H1 (cell line): ENCODE measurements at regions not wholly inside any gene's neighbourhood (a gene's known extent, or its start where the extent isn't known, plus 50 kb on each side); places are given as distances from the start of the nearest gene placed in this dataset.

Experiments
- CTCF ChIA-PET: fragments of 300-600 bp; sonication (Branson Sonifier 250); formaldehyde crosslinking; loops from one replicate; lab custom pipeline; 2021; ENCODE audit not compliant: partially characterized antibody; lab: Charles Lee
- POLR2A ChIA-PET: fragments of 300-600 bp; sonication (Branson Sonifier 250); formaldehyde crosslinking; loops from one replicate; lab custom pipeline; 2021; ENCODE audit warnings: inconsistent platforms; ENCODE audit not compliant: partially characterized antibody; lab: Charles Lee
- DNase-seq, 2 experiments: peaks; one replicate each; pipeline versions ENCODE4 v3.0.0 to v3.0.0-alpha.2; 2010 to 2022; ENCODE audit warnings: low spot score in 2 of 2, low read depth in 1 of 2, mixed read lengths in 1 of 2
- FAIRE-seq: peaks from 2 replicates; lab custom pipeline; 2011; peaks lifted over from hg19 to GRCh38; lab: Jason Lieb, UNC
- H2AFZ ChIP-seq: 2 replicates; pipeline ENCODE4 v1.8.1; 2012; ENCODE audit warnings: low read length, inconsistent platforms
- H2AK5ac ChIP-seq: 2 replicates; pipeline ENCODE4 v1.6.1; 2013; ENCODE audit warnings: low read depth, low read length
- H2BK120ac ChIP-seq: replicated peaks from 2 replicates; pipeline ENCODE3; 2013; ENCODE audit warnings: low read depth, low read length, inconsistent platforms
- H2BK12ac ChIP-seq: 2 replicates; pipeline ENCODE4 v1.6.1; 2013; ENCODE audit warnings: low read depth, low read length
- H2BK15ac ChIP-seq: 2 replicates; pipeline ENCODE4 v1.6.1; 2013; ENCODE audit warnings: low read length
- H2BK20ac ChIP-seq: 2 replicates; pipeline ENCODE4 v1.6.1; 2013; ENCODE audit warnings: low read length
- H2BK5ac ChIP-seq: 2 replicates; pipeline ENCODE4 v1.6.1; 2013; ENCODE audit warnings: low read depth, low read length
- H3K14ac ChIP-seq: 2 replicates; pipeline ENCODE4 v1.6.1; 2013; ENCODE audit warnings: inconsistent platforms; ENCODE audit not compliant: insufficient read length
- H3K18ac ChIP-seq: 2 replicates; pipeline ENCODE4 v1.6.1; 2013; ENCODE audit warnings: low read length; ENCODE audit errors: extremely low read depth
- H3K23ac ChIP-seq: 2 replicates; pipeline ENCODE4 v1.6.1; 2013; ENCODE audit warnings: inconsistent platforms; ENCODE audit not compliant: insufficient read length
- H3K23me2 ChIP-seq: 2 replicates; pipeline ENCODE4 v1.6.1; 2013; ENCODE audit warnings: low read depth, low read length
- H3K27ac ChIP-seq: 2 replicates; pipeline ENCODE4 v1.6.1; 2011; ENCODE audit warnings: low read depth, low read length, inconsistent platforms
- H3K27me3 ChIP-seq, 4 experiments: replicated peaks in 1 of 4; 1 replicate in 1 of 4; 2 replicates in 3 of 4; pipeline versions ENCODE4 v1.6.1 to v1.8.1; 2011 to 2013; ENCODE audit warnings: low read length in 3 of 4, mild to moderate bottlenecking in 3 of 4, inconsistent platforms in 2 of 4, mixed read lengths in 2 of 4, moderate library complexity in 1 of 4; ENCODE audit not compliant: control insufficient read depth in 3 of 4, insufficient read depth in 3 of 4; ENCODE audit errors: extremely low read depth in 1 of 4
- H3K36me3 ChIP-seq, 4 experiments: 2 replicates each; pipeline versions ENCODE4 v1.6.1 to v1.8.1; 2011 to 2013; ENCODE audit warnings: mild to moderate bottlenecking in 4 of 4, low read length in 3 of 4, moderate library complexity in 2 of 4, control low read depth in 1 of 4, inconsistent platforms in 1 of 4; ENCODE audit not compliant: insufficient read depth in 4 of 4, control insufficient read depth in 2 of 4
- H3K4ac ChIP-seq: replicated peaks from 2 replicates; pipeline ENCODE3; 2013; ENCODE audit warnings: low read length, low read depth, mixed read lengths, inconsistent platforms; ENCODE audit not compliant: insufficient read length
- H3K4me1 ChIP-seq, 4 experiments: replicated peaks in 1 of 4; 1 replicate in 1 of 4; 2 replicates in 3 of 4; pipeline versions ENCODE4 v1.6.1 to v1.8.1; 2011 to 2013; ENCODE audit warnings: low read length in 3 of 4, inconsistent platforms in 2 of 4, mixed read lengths in 1 of 4; ENCODE audit not compliant: insufficient read depth in 4 of 4, control insufficient read depth in 3 of 4
- H3K4me2 ChIP-seq, 2 experiments: 2 replicates each; pipeline versions ENCODE4 v1.6.1 to v1.8.1; 2011 to 2013; ENCODE audit warnings: low read depth in 2 of 2, low read length in 2 of 2, control low read depth in 1 of 2, inconsistent platforms in 1 of 2, mild to moderate bottlenecking in 1 of 2; ENCODE audit not compliant: insufficient read depth in 1 of 2
- H3K4me3 ChIP-seq, 4 experiments: fragments of 200-600, 300-600 bp in 1 of 4; sonication (generic), shearing (Covaris generic), sonication (Bioruptor Twin) in 1 of 4; 2 replicates each; pipeline versions ENCODE4 v1.5.1 to v1.8.1; 2011 to 2016; ENCODE audit warnings: low read length in 4 of 4, low read depth in 3 of 4, control low read depth in 2 of 4, inconsistent platforms in 2 of 4, mild to moderate bottlenecking in 2 of 4, mixed read lengths in 1 of 4, moderate library complexity in 1 of 4; ENCODE audit not compliant: insufficient read depth in 2 of 4; ENCODE audit errors: extremely low read depth in 1 of 4
- H3K56ac ChIP-seq: replicated peaks from 2 replicates; pipeline ENCODE3; 2013; ENCODE audit warnings: low read depth, mild to moderate bottlenecking, mixed read lengths, low read length, inconsistent platforms; ENCODE audit not compliant: insufficient read length
- H3K79me1 ChIP-seq: 2 replicates; pipeline ENCODE4 v1.6.1; 2013; ENCODE audit warnings: low read depth, low read length, control low read depth
- H3K79me2 ChIP-seq, 2 experiments: 2 replicates each; pipeline versions ENCODE4 v1.6.1 to v1.8.1; 2012 to 2013; ENCODE audit warnings: low read length in 2 of 2, mild to moderate bottlenecking in 2 of 2, inconsistent platforms in 1 of 2; ENCODE audit not compliant: insufficient read depth in 2 of 2, control insufficient read depth in 1 of 2
- H3K9ac ChIP-seq, 4 experiments: replicated peaks in 1 of 4; 1 replicate in 1 of 4; 2 replicates in 3 of 4; pipeline versions ENCODE4 v1.6.1 to v1.8.1; 2011 to 2013; ENCODE audit warnings: low read depth in 3 of 4, low read length in 3 of 4, control low read depth in 2 of 4, mild to moderate bottlenecking in 2 of 4, moderate library complexity in 2 of 4, inconsistent platforms in 1 of 4; ENCODE audit errors: extremely low read depth in 1 of 4
- H3K9me3 ChIP-seq, 2 experiments: 2 replicates each; pipeline versions ENCODE4 v1.6.1 to v1.8.1; 2012 to 2013; ENCODE audit warnings: mild to moderate bottlenecking in 2 of 2, moderate library complexity in 2 of 2, control low read depth in 1 of 2, inconsistent platforms in 1 of 2, low read depth in 1 of 2, low read length in 1 of 2, mixed read lengths in 1 of 2; ENCODE audit not compliant: insufficient read depth in 2 of 2
- H4K20me1 ChIP-seq, 2 experiments: replicated peaks in 1 of 2; 2 replicates each; pipeline versions ENCODE3 to v1.8.1; 2011 to 2013; ENCODE audit warnings: inconsistent platforms in 2 of 2, low read length in 2 of 2, mild to moderate bottlenecking in 1 of 2; ENCODE audit not compliant: insufficient read depth in 2 of 2, control insufficient read depth in 1 of 2
- H4K5ac ChIP-seq: 2 replicates; pipeline ENCODE4 v1.6.1; 2013; ENCODE audit warnings: low read length, low read depth, mixed read lengths, inconsistent platforms; ENCODE audit not compliant: insufficient read length
- H4K8ac ChIP-seq: 2 replicates; pipeline ENCODE4 v1.8.0; 2013; ENCODE audit warnings: mild to moderate bottlenecking, moderate library complexity, low read length, inconsistent platforms; ENCODE audit not compliant: insufficient read depth; ENCODE audit errors: extremely low read depth
- H4K91ac ChIP-seq: replicated peaks from 2 replicates; pipeline ENCODE3; 2013; ENCODE audit warnings: low read length, mixed read lengths, inconsistent platforms; ENCODE audit not compliant: insufficient read length
- CBX8 ChIP-seq: fragments of 300-800, 300-1000 bp; sonication (generic); IDR thresholded peaks from 2 replicates; pipeline ENCODE4 v1.7.1; 2016; ENCODE audit warnings: low read depth, low read length, borderline replicate concordance
- CTBP2 ChIP-seq: IDR thresholded peaks from 2 replicates; pipeline ENCODE4 v1.7.0; 2011; ENCODE audit warnings: borderline replicate concordance, mild to moderate bottlenecking, moderate library complexity, mixed read lengths, low read length; ENCODE audit not compliant: insufficient read depth, insufficient read length
- EZH2 ChIP-seq: fragments of 200-600 bp; sonication (generic); IDR thresholded peaks from 2 replicates; pipeline ENCODE4 v1.7.1; 2012; ENCODE audit warnings: low read depth, mild to moderate bottlenecking, moderate library complexity, low read length, inconsistent platforms; ENCODE audit not compliant: severe bottlenecking
- HDAC2 ChIP-seq, 2 experiments: fragments of 300-600 bp in 1 of 2; sonication (generic) in 1 of 2; IDR thresholded peaks; 2 replicates each; pipeline ENCODE4 v1.6.1; 2011 to 2012; ENCODE audit warnings: low read depth in 2 of 2, low read length in 2 of 2, mild to moderate bottlenecking in 2 of 2, moderate library complexity in 2 of 2, borderline replicate concordance in 1 of 2, inconsistent platforms in 1 of 2
- KDM1A ChIP-seq: fragments of 200-600, 300-600 bp; sonication (generic); IDR thresholded peaks from 2 replicates; pipeline ENCODE4 v1.7.1; 2016; ENCODE audit warnings: mild to moderate bottlenecking, low read length, borderline replicate concordance
- NRF1 ChIP-seq: IDR thresholded peaks from 2 replicates; pipeline ENCODE4 v1.6.1; 2011; ENCODE audit warnings: mild to moderate bottlenecking, low read depth, low read length, improper control_type of control experiment
- RBBP5 ChIP-seq: IDR thresholded peaks from 2 replicates; pipeline ENCODE4 v1.7.1; 2012; ENCODE audit warnings: low read depth, mild to moderate bottlenecking, inconsistent platforms, low read length, moderate library complexity, borderline replicate concordance
- SIRT6 ChIP-seq: IDR thresholded peaks from one replicate; pipeline ENCODE4 v1.7.1; 2012; ENCODE audit warnings: low read length, inconsistent platforms
- SP1 ChIP-seq: IDR thresholded peaks from 2 replicates; pipeline ENCODE4 v1.6.1; 2011; ENCODE audit warnings: low read depth, low read length
- SP4 ChIP-seq: IDR thresholded peaks from 2 replicates; pipeline ENCODE4 v1.6.1; 2012; ENCODE audit warnings: low read length, inconsistent platforms
- TBP ChIP-seq: IDR thresholded peaks from 2 replicates; pipeline ENCODE4 v1.6.1; 2011; ENCODE audit warnings: low read depth, low read length, improper control_type of control experiment
- YY1 ChIP-seq: IDR thresholded peaks from 2 replicates; pipeline ENCODE4 v1.6.1; 2011; ENCODE audit warnings: low read depth, mild to moderate bottlenecking, low read length
- WGBS, 2 experiments: shearing (Covaris generic) in 1 of 2; methylation state at CpG; one replicate each; pipeline versions ENCODE4 v1.1.6 to v1.1.7; 2013 to 2015; ENCODE audit warnings: low lambda C conversion rate in 2 of 2, mixed read lengths in 2 of 2, inconsistent platforms in 1 of 2, low coverage in 1 of 2, missing lambda C conversion rate in 1 of 2; ENCODE audit not compliant: insufficient replicate concordance in 2 of 2, insufficient coverage in 1 of 2, insufficient read length in 1 of 2; ENCODE audit errors: extremely low coverage in 1 of 2, missing lambda C conversion rate in 1 of 2; 5-methylcytosine and 5-hydroxymethylcytosine counted together

- Histone ChIP-seq H3K4ac (no peak overlapping the region), H2BK15ac (no peak overlapping the region), H3K23me2 (0 out of 2 replicates have a peak, but pooled peaks cover under 1% of the 10 kb centered on the region), H3K56ac (no peak overlapping the region), H3K23ac (no peak overlapping the region), H3K27me3 (no peaks in the 10 kb centered on the region; a peak in 1 of 7 replicates), H3K14ac (no peak overlapping the region), H3K9me3 (no peaks in the 10 kb centered on the region), H3K9ac (no peak overlapping the region; a peak in 1 of 7 replicates), H2BK12ac (no peak overlapping the region), H4K91ac (no peak overlapping the region), H3K36me3 (no peaks in the 10 kb centered on the region), H3K4me3 (no peak overlapping the region), H3K4me2 (no peak overlapping the region), H2AFZ (no peak overlapping the region), H3K79me2 (no peaks in the 10 kb centered on the region), H2BK20ac (no peak overlapping the region), H3K4me1 (no peaks in the 10 kb centered on the region; a peak in 1 of 7 replicates), H4K20me1 (no peaks in the 10 kb centered on the region), H2AK5ac (no peak overlapping the region), H3K27ac (no peak overlapping the region), H3K79me1 (no peaks in the 10 kb centered on the region), H2BK5ac (no peak overlapping the region), H4K5ac (no peak overlapping the region), H4K8ac (no peak overlapping the region), H2BK120ac (no peak overlapping the region), H3K18ac (no peak overlapping the region)
- no peak for FAIRE-seq
- 58% methylated on average over 4 of the region's 4 CpGs; no CpG with 5 or more reads in 1 of the 2 experiments for WGBS, 2 experiments
- CTCF ChIA-PET, result interaction anchor here (0.9 to 1.8 kb wide), 3 partner anchors 9 to 144 kb away, joined by 3 to 4 read pairs (median 3); no protein-coding TSS in a partner anchor
- POLR2A ChIA-PET, result no interaction called here
- DNase-seq, result no peak
- TF ChIP-seq CBX8 (no peak), CTBP2 (no peak), SP4 (no peak), NRF1 (no peak), HDAC2 (IDR thresholded peaks at IDR 0.05; ENCODE audit: borderline replicate concordance in 1 of 2, low read depth in 2 of 2, low read length in 2 of 2) (no peak), SIRT6 (no peak), KDM1A (no peak), EZH2 (no peak), TBP (no peak), YY1 (no peak), SP1 (no peak), RBBP5 (no peak)
Measured at GRCh38 chr1:34332996-34333395, 156.3 kb downstream of the C1orf94 start.
